ENCODE measurements at regions not wholly inside any gene's neighbourhood (a gene's known extent, or its start where the extent isn't known, plus 50 kb on each side); places are given as distances from the start of the nearest gene placed in this dataset.

DNA sequence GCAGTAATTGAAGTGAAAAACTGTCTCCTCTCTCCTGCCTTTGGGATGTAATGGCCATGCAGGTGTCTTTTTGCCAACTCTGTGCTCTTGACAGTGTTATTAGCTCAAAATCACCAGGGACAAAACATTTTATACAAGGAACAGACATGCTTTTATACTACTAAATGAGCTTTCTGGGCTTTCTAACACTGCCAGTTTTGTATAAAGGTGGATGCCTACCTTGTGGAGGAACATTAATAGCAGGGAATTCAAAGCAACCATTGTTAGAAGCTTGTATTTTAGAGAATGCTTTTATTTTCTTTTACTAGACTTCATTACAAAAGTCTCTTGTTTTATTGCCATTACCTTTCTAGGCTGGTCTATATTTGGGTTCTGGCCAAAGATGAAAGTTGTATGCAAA, 54.7 kb upstream of the ARSJ start:
- TF ChIP-seq, protein P1, sequence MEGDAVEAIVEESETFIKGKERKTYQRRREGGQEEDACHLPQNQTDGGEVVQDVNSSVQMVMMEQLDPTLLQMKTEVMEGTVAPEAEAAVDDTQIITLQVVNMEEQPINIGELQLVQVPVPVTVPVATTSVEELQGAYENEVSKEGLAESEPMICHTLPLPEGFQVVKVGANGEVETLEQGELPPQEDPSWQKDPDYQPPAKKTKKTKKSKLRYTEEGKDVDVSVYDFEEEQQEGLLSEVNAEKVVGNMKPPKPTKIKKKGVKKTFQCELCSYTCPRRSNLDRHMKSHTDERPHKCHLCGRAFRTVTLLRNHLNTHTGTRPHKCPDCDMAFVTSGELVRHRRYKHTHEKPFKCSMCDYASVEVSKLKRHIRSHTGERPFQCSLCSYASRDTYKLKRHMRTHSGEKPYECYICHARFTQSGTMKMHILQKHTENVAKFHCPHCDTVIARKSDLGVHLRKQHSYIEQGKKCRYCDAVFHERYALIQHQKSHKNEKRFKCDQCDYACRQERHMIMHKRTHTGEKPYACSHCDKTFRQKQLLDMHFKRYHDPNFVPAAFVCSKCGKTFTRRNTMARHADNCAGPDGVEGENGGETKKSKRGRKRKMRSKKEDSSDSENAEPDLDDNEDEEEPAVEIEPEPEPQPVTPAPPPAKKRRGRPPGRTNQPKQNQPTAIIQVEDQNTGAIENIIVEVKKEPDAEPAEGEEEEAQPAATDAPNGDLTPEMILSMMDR (IDR thresholded peaks at IDR 0.05): no peak
- TF ChIP-seq POLR2AphosphoS5 (IDR thresholded peaks at IDR 0.05) (no peak), EP300 (IDR thresholded peaks at IDR 0.05; ENCODE audit: low read depth) (no peak), POLR2A (IDR thresholded peaks at IDR 0.05) (no peak)

All from transverse colon (tissue), 4 donors.